Immature natural killer cell (primary cell): ENCODE measurements at regions not wholly inside any gene's neighbourhood (a gene's known extent, or its start where the extent isn't known, plus 50 kb on each side); places are given as distances from the start of the nearest gene placed in this dataset.
"Not testable (repeated sequence)": the region's sequence is repeated elsewhere in the genome, so short reads cannot be mapped to it uniquely, and the experiment has no call there.

Experiments used
- DNase-seq, 3 donors: peaks; one replicate each; pipeline ENCODE4 v3.0.0; 2022; ENCODE audit warnings: mixed read lengths in 1 of 3
- H3K27ac Mint-ChIP-seq, 6 donors: one replicate each; pipeline ENCODE4 v1.8.0; 2020; ENCODE audit warnings: mixed read lengths in 6 of 6, mild to moderate bottlenecking in 5 of 6, inconsistent platforms in 4 of 6, moderate library complexity in 3 of 6
- H3K27me3 Mint-ChIP-seq, 3 donors: one replicate each; pipeline ENCODE4 v1.8.0; 2020 to 2021; ENCODE audit warnings: low read depth in 3 of 3, mild to moderate bottlenecking in 3 of 3, mixed read lengths in 3 of 3, moderate library complexity in 3 of 3, inconsistent platforms in 1 of 3
- H3K36me3 Mint-ChIP-seq, 3 donors: one replicate each; pipeline ENCODE4 v1.8.0; 2020; ENCODE audit warnings: mixed read lengths in 3 of 3, inconsistent platforms in 2 of 3, mild to moderate bottlenecking in 2 of 3
- H3K4me1 Mint-ChIP-seq, 2 donors: one replicate each; pipeline ENCODE4 v1.8.0; 2020; ENCODE audit warnings: inconsistent platforms in 2 of 2, mild to moderate bottlenecking in 2 of 2, mixed read lengths in 2 of 2, moderate library complexity in 1 of 2
- H3K4me3 Mint-ChIP-seq, 5 donors: one replicate each; pipeline ENCODE4 v1.8.0; 2020; ENCODE audit warnings: mild to moderate bottlenecking in 5 of 5, mixed read lengths in 5 of 5, inconsistent platforms in 3 of 5, moderate library complexity in 3 of 5
- H3K9me3 Mint-ChIP-seq, 6 donors: one replicate each; pipeline ENCODE4 v1.8.0; 2020; ENCODE audit warnings: mild to moderate bottlenecking in 6 of 6, mixed read lengths in 6 of 6, inconsistent platforms in 4 of 6, moderate library complexity in 3 of 6

- H3K27ac Mint-ChIP-seq, H3K9me3 Mint-ChIP-seq, DNase-seq, H3K27me3 Mint-ChIP-seq, H3K4me3 Mint-ChIP-seq, H3K4me1 Mint-ChIP-seq, H3K36me3 Mint-ChIP-seq: not testable (repeated sequence)
Measured at GRCh38 chr11:134941936-134942600, 530.0 kb upstream of the B3GAT1 start.

- Mint-ChIP-seq H3K4me3 (no peak overlapping the region), H3K27me3 (peaks cover 0 to 4% (median 2%) of the 10 kb centered on the region in 3 donors), H3K4me1 (no peaks in the 10 kb centered on the region), H3K27ac (no peak overlapping the region), H3K36me3 (no peaks in the 10 kb centered on the region), H3K9me3 (no peaks in the 10 kb centered on the region)
- DNase-seq = no peak
Measured at GRCh38 chr11:134941326-134941725, 529.3 kb upstream of the B3GAT1 start.

- Mint-ChIP-seq H3K4me1 (no peaks in the 10 kb centered on the region), H3K27ac (no peak overlapping the region), H3K27me3 (peaks cover 0 to 6% (median 2%) of the 10 kb centered on the region in 3 donors), H3K4me3 (no peak overlapping the region), H3K36me3 (no peaks in the 10 kb centered on the region), H3K9me3 (no peaks in the 10 kb centered on the region)
- no peak for DNase-seq
Measured at GRCh38 chr11:134940441-134941126, 528.5 kb upstream of the B3GAT1 start.

- Mint-ChIP-seq H3K4me1 (no peaks in the 10 kb centered on the region), H3K36me3 (no peaks in the 10 kb centered on the region), H3K4me3 (no peak overlapping the region), H3K27me3 (peaks cover 0 to 4% (median 0%) of the 10 kb centered on the region in 3 donors), H3K9me3 (no peaks in the 10 kb centered on the region), H3K27ac (no peak overlapping the region)
- no peak for DNase-seq
Measured at GRCh38 chr11:134939905-134940304, 527.9 kb upstream of the B3GAT1 start.

- H3K4me3 Mint-ChIP-seq = no peak overlapping the region
- no peak for DNase-seq
- H3K27ac Mint-ChIP-seq = no peak overlapping the region
- peaks cover 0 to 4% (median 0%) of the 10 kb centered on the region in 3 donors for H3K27me3 Mint-ChIP-seq
- H3K36me3 Mint-ChIP-seq = no peaks in the 10 kb centered on the region
- no peaks in the 10 kb centered on the region for H3K4me1 Mint-ChIP-seq
- H3K9me3 Mint-ChIP-seq = no peaks in the 10 kb centered on the region
Measured at GRCh38 chr11:134939031-134939430, 527.0 kb upstream of the B3GAT1 start.

GRCh38 chr11:134938212-134938611 lies 526.2 kb upstream of the B3GAT1 start:
- Mint-ChIP-seq H3K27ac (no peak overlapping the region), H3K27me3 (peaks cover 0 to 6% (median 0%) of the 10 kb centered on the region in 3 donors), H3K4me3 (no peak overlapping the region), H3K36me3 (no peaks in the 10 kb centered on the region), H3K9me3 (no peaks in the 10 kb centered on the region), H3K4me1 (no peaks in the 10 kb centered on the region)
- DNase-seq = no peak

GRCh38 chr11:134937193-134937592 lies 525.2 kb upstream of the B3GAT1 start:
- not testable (repeated sequence) for H3K36me3 Mint-ChIP-seq, H3K4me3 Mint-ChIP-seq, DNase-seq, H3K27me3 Mint-ChIP-seq, H3K9me3 Mint-ChIP-seq, H3K27ac Mint-ChIP-seq, H3K4me1 Mint-ChIP-seq

- H3K27ac Mint-ChIP-seq = no peak overlapping the region
- no peak overlapping the region for H3K4me3 Mint-ChIP-seq
- no peaks in the 10 kb centered on the region for H3K36me3 Mint-ChIP-seq
- no peaks in the 10 kb centered on the region for H3K4me1 Mint-ChIP-seq
- peaks cover 3 to 13% (median 6%) of the 10 kb centered on the region in 3 donors for H3K27me3 Mint-ChIP-seq
- no peak for DNase-seq
- peaks cover 0 to 4% (median 0%) of the 10 kb centered on the region in 6 donors for H3K9me3 Mint-ChIP-seq
Measured at GRCh38 chr11:134932761-134933160, 520.7 kb upstream of the B3GAT1 start.

DNA sequence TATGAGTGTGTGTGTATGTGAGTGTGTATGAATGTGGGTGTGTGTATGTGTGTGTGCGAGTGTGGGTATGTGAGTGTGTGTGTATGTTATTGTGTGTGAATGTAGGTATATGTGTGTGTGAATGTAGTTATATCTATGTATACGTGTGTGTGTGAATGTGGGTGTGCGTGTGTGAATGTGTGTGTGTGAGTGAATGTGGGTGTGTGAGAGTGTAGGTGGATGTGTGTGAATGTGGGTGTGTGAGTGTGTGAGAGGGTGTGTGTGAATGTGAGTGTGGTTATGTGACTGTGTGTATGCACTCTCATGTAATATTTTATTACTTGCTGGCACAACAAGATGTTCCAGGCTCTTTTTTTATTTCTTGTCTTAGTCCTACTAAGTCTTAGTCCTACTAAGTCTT lies 513.4 kb upstream of the B3GAT1 start:
- H3K4me1 Mint-ChIP-seq = no peaks in the 10 kb centered on the region
- no peak for DNase-seq
- no peak overlapping the region for H3K27ac Mint-ChIP-seq
- peaks cover 0 to 7% (median 0%) of the 10 kb centered on the region in 6 donors for H3K9me3 Mint-ChIP-seq
- no peaks in the 10 kb centered on the region for H3K36me3 Mint-ChIP-seq
- peaks cover 4 to 8% (median 6%) of the 10 kb centered on the region in 3 donors for H3K27me3 Mint-ChIP-seq
- H3K4me3 Mint-ChIP-seq = no peak overlapping the region

DNA sequence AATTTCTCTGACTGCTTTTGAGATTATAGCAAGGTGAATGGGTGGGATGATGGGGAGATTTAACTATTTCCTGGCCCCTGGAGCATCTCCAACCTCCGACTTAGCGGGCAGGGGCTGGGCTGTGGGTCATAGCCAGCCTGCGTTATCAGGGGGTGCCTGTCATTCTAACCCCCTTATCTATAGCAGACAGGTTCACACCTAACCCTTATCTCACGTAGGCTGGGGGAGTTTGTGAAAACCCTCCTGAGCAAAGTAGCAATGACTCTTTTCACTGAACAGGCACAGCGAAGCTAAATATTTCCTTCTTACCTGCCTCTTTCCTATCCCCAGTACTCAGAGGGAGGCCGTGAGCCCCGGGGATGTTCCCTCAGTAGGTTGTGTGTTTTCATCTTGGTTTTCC lies 511.4 kb upstream of the B3GAT1 start:
- peaks cover 2 to 7% (median 3%) of the 10 kb centered on the region in 3 donors for H3K27me3 Mint-ChIP-seq
- no peaks in the 10 kb centered on the region for H3K36me3 Mint-ChIP-seq
- H3K4me3 Mint-ChIP-seq = no peak overlapping the region
- H3K9me3 Mint-ChIP-seq = peaks cover 0 to 4% (median 0%) of the 10 kb centered on the region in 6 donors
- H3K4me1 Mint-ChIP-seq = no peaks in the 10 kb centered on the region
- no peak overlapping the region for H3K27ac Mint-ChIP-seq
- DNase-seq = no peak

GRCh38 chr11:134921938-134922337 lies 509.9 kb upstream of the B3GAT1 start:
- Mint-ChIP-seq H3K4me1 (no peaks in the 10 kb centered on the region), H3K4me3 (no peak overlapping the region), H3K9me3 (peaks cover 0 to 4% (median 0%) of the 10 kb centered on the region in 6 donors), H3K36me3 (no peaks in the 10 kb centered on the region), H3K27ac (no peak overlapping the region), H3K27me3 (peaks cover 2 to 7% (median 3%) of the 10 kb centered on the region in 3 donors)
- no peak for DNase-seq

- H3K9me3 Mint-ChIP-seq = peaks cover 0 to 4% (median 0%) of the 10 kb centered on the region in 6 donors
- H3K27me3 Mint-ChIP-seq = peaks cover 2 to 7% (median 3%) of the 10 kb centered on the region in 3 donors
- DNase-seq = no peak
- no peak overlapping the region for H3K27ac Mint-ChIP-seq
- no peaks in the 10 kb centered on the region for H3K36me3 Mint-ChIP-seq
- no peak overlapping the region for H3K4me3 Mint-ChIP-seq
- no peaks in the 10 kb centered on the region for H3K4me1 Mint-ChIP-seq
Measured at GRCh38 chr11:134920851-134921608, 509.0 kb upstream of the B3GAT1 start.

GRCh38 chr11:134916421-134917213 lies 504.6 kb upstream of the B3GAT1 start:
- Mint-ChIP-seq H3K4me1 (no peaks in the 10 kb centered on the region), H3K36me3 (no peaks in the 10 kb centered on the region), H3K27me3 (peaks cover 0 to 16% (median 0%) of the 10 kb centered on the region in 3 donors), H3K4me3 (no peak overlapping the region), H3K27ac (no peak overlapping the region), H3K9me3 (peaks cover 0 to 1% (median 0%) of the 10 kb centered on the region in 6 donors)
- no peak for DNase-seq
